ENCODE measurements at regions not wholly inside any gene's neighbourhood (a gene's known extent, or its start where the extent isn't known, plus 50 kb on each side); places are given as distances from the start of the nearest gene placed in this dataset.

DNA sequence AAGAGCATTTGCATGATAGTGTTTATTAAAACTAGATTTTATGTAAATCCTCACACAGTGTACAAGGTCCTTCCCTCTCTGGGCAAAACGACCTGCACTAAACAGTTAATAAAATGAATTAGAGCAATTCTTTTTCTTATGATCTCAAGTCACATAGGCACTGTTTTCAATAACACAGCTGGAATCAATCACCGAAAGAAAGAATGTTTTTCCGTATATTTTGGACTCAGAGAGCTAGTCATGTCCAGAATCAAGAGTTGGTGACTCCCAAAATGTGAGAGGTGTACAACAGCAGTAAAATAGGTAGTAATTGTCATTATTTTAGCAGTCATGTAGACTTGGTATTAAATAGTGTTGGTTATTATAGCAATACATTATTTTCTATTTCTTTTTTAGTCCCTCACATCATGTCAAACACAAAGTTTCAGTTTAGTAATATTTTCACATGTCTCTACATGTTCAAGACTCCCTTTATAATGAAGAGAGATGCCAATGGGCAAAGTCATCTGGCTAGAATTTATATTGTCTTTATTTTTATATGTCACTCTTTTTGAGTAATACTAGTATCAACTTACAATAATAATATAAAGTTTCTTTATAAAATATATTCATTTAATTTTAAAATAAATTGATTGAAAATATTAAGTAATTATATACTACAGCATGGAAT lies 448.6 kb upstream of the CDIN1 start:
- Histone ChIP-seq H3K27ac (ENCODE audit: control insufficient read depth, insufficient read depth) (no peak overlapping the region), H3K4me1 (ENCODE audit: control insufficient read depth, insufficient read depth, low read length) (no peaks in the 10 kb centered on the region), H3K79me2 (ENCODE audit: control insufficient read depth, insufficient read depth, low read length) (no peaks in the 10 kb centered on the region), H4K20me1 (ENCODE audit: control insufficient read depth, insufficient read depth) (no peaks in the 10 kb centered on the region), H3K9ac (ENCODE audit: control insufficient read depth, insufficient read depth, low read length) (no peak overlapping the region), H3K9me3 (replicated peaks; ENCODE audit: control insufficient read depth, insufficient read depth, low read length) (no peaks in the 10 kb centered on the region), H3K27me3 (replicated peaks in 1 of 2; ENCODE audit: control insufficient read depth in 2 of 2, insufficient read depth in 2 of 2, low read length in 1 of 2) (no peaks in the 10 kb centered on the region), H2AFZ (ENCODE audit: control insufficient read depth, low read depth, low read length) (no peak overlapping the region), H3K4me3 (no peak overlapping the region), H3K4me2 (ENCODE audit: control insufficient read depth, insufficient read depth) (no peak overlapping the region), H3K36me3 (ENCODE audit: control insufficient read depth in 2 of 2, insufficient read depth in 2 of 2, low read length in 1 of 2) (no peaks in the 10 kb centered on the region)
- ATAC-seq = no peak
- no peak for FAIRE-seq
- ChIA-PET SMC1A (ENCODE audit: uncharacterized antibody, unreplicated experiment) (no interaction called here), RAD21 (ENCODE audit: unreplicated experiment) (no interaction called here), CTCF (interaction anchor here (0.6 kb wide), 1 partner anchor 996 kb away, joined by 5 read pairs; no protein-coding TSS in a partner anchor), POLR2A (no interaction called here)
- no peak for DNase-seq (ENCODE audit: low read depth, low spot score)
- no peak for TF ChIP-seq SIX5 (IDR thresholded peaks at IDR 0.05; ENCODE audit: low read depth, low read length, severe bottlenecking)
- no peak for TF ChIP-seq SPI1 (IDR thresholded peaks at IDR 0.05; ENCODE audit: borderline replicate concordance, insufficient read depth, low read depth, low read length)
- TF ChIP-seq KLF5 (IDR thresholded peaks at IDR 0.05; ENCODE audit: partially characterized antibody) = no peak
- no peak for TF ChIP-seq ZNF24 (IDR thresholded peaks at IDR 0.05)
- no peak for TF ChIP-seq EP300 (IDR thresholded peaks at IDR 0.05; ENCODE audit: borderline replicate concordance in 1 of 2, control insufficient read depth in 1 of 2, low read depth in 2 of 2, low read length in 2 of 2)
- TF ChIP-seq CBX3 (IDR thresholded peaks at IDR 0.05; ENCODE audit: borderline replicate concordance, low read depth) = no peak
- TF ChIP-seq, protein P1, sequence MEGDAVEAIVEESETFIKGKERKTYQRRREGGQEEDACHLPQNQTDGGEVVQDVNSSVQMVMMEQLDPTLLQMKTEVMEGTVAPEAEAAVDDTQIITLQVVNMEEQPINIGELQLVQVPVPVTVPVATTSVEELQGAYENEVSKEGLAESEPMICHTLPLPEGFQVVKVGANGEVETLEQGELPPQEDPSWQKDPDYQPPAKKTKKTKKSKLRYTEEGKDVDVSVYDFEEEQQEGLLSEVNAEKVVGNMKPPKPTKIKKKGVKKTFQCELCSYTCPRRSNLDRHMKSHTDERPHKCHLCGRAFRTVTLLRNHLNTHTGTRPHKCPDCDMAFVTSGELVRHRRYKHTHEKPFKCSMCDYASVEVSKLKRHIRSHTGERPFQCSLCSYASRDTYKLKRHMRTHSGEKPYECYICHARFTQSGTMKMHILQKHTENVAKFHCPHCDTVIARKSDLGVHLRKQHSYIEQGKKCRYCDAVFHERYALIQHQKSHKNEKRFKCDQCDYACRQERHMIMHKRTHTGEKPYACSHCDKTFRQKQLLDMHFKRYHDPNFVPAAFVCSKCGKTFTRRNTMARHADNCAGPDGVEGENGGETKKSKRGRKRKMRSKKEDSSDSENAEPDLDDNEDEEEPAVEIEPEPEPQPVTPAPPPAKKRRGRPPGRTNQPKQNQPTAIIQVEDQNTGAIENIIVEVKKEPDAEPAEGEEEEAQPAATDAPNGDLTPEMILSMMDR (IDR thresholded peaks at IDR 0.05 in 2 of 3, conservative IDR thresholded peaks at IDR 0.05 in 1 of 3; ENCODE audit: control insufficient read depth in 2 of 3, extremely low read depth in 1 of 3, insufficient read depth in 1 of 3, low read depth in 3 of 3, low read length in 3 of 3) = no peak
- no peak for TF ChIP-seq SIN3A (IDR thresholded peaks at IDR 0.05; ENCODE audit: low read depth, low read length)
- no peak for TF ChIP-seq SREBF2 (IDR thresholded peaks at IDR 0.05; ENCODE audit: low read length)
- TF ChIP-seq CHD2 (IDR thresholded peaks at IDR 0.05; ENCODE audit: borderline replicate concordance, low read depth, low read length) = no peak
- 15% methylated on average over 3 of the region's 3 CpGs for WGBS (ENCODE audit: insufficient coverage, insufficient replicate concordance, low lambda C conversion rate, missing lambda C conversion rate)
- in situ Hi-C loops (cut with MboI) = no loop called here
- intact Hi-C loops (cut with micrococcal nuclease; ENCODE audit: unreplicated experiment) = no loop called here
- BruUV-seq (replicated peaks) = no TSS peak

Data from GM12878 (cell line).